GM23338 (cell line): ENCODE measurements at regions not wholly inside any gene's neighbourhood (a gene's known extent, or its start where the extent isn't known, plus 50 kb on each side); places are given as distances from the start of the nearest gene placed in this dataset.

Experiments used
- EZH2 ChIP-seq: fragments of 200-600 bp; sonication (generic); IDR thresholded peaks from one replicate; pipeline ENCODE4 v1.8.0; 2017; ENCODE audit warnings: antibody characterized with exemption, mild to moderate bottlenecking, low read depth; ENCODE audit not compliant: unreplicated experiment
- NANOG ChIP-seq: IDR thresholded peaks from 2 replicates; pipeline ENCODE4 v1.6.1; 2016; ENCODE audit warnings: antibody characterized with exemption, borderline replicate concordance
- POLR2AphosphoS5 ChIP-seq: IDR thresholded peaks from 2 replicates; pipeline ENCODE4 v1.6.1; 2016; ENCODE audit warnings: antibody characterized with exemption, low read depth
- ZNF331 ChIP-seq: fragments of 250-450 bp; sonication (Bioruptor Pico); IDR thresholded peaks from 2 replicates; pipeline ENCODE4 v1.5.0; 2020; ENCODE audit warnings: low read depth, mild to moderate bottlenecking, moderate library complexity
- TF ChIP-seq, protein P1 (sequence below), 2 experiments: fragments of 200-600 bp in 1 of 2; sonication (generic) in 1 of 2; conservative IDR thresholded peaks; 2 replicates each; pipeline versions ENCODE4 v1.5.1 to v1.6.1; 2016 to 2017; ENCODE audit warnings: antibody characterized with exemption in 2 of 2, low read depth in 2 of 2, mild to moderate bottlenecking in 2 of 2, moderate library complexity in 1 of 2

DNA sequence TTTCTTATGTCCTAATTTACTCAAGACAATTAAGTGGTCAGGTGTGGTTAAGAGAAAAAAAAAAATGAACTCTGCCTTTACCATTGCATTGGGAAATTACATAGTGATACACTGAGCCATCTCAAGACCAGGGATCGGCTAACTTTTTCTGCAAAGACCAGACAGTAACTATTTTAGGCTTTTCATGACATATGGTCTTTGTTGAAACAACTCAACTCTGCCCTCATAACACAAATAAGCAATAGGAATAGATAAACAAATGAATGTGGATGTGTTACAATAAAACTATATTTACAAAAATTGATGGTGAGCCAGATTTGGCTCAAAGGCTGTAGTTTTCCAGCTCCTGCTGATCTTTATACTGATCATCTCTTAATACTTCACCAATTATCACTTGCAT is 632.6 kb upstream of the INTU start:
- TF ChIP-seq, protein P1, sequence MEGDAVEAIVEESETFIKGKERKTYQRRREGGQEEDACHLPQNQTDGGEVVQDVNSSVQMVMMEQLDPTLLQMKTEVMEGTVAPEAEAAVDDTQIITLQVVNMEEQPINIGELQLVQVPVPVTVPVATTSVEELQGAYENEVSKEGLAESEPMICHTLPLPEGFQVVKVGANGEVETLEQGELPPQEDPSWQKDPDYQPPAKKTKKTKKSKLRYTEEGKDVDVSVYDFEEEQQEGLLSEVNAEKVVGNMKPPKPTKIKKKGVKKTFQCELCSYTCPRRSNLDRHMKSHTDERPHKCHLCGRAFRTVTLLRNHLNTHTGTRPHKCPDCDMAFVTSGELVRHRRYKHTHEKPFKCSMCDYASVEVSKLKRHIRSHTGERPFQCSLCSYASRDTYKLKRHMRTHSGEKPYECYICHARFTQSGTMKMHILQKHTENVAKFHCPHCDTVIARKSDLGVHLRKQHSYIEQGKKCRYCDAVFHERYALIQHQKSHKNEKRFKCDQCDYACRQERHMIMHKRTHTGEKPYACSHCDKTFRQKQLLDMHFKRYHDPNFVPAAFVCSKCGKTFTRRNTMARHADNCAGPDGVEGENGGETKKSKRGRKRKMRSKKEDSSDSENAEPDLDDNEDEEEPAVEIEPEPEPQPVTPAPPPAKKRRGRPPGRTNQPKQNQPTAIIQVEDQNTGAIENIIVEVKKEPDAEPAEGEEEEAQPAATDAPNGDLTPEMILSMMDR (conservative IDR thresholded peaks at IDR 0.05; ENCODE audit: low read depth in 2 of 2): no peak
- no peak for TF ChIP-seq ZNF331 (CRISPR knock-in tag)
- TF ChIP-seq POLR2AphosphoS5: no peak
- no peak for TF ChIP-seq NANOG
- no peak for TF ChIP-seq EZH2
